PFSK-1 (cell line): ENCODE measurements at regions not wholly inside any gene's neighbourhood (a gene's known extent, or its start where the extent isn't known, plus 50 kb on each side); places are given as distances from the start of the nearest gene placed in this dataset.

Experiments used
- POLR2AphosphoS5 ChIP-seq: IDR thresholded peaks from 2 replicates; pipeline ENCODE4 v1.6.1; 2012; ENCODE audit warnings: low read depth, mild to moderate bottlenecking, control low read depth, low read length, moderate library complexity
- REST ChIP-seq, 2 experiments: IDR thresholded peaks; 2 replicates each; pipeline versions ENCODE4 v1.6.1 to v1.8.0; 2011 to 2012; ENCODE audit warnings: low read depth in 2 of 2, low read length in 2 of 2, control low read depth in 1 of 2, inconsistent platforms in 1 of 2, mild to moderate bottlenecking in 1 of 2, moderate library complexity in 1 of 2; ENCODE audit not compliant: insufficient read depth in 1 of 2

GRCh38 chr1:119308130-119308700 is 60.4 kb upstream of the HAO2 start:
- TF ChIP-seq REST (IDR thresholded peaks at IDR 0.05; ENCODE audit: insufficient read depth in 1 of 2, low read depth in 2 of 2, low read length in 2 of 2) (no peak), POLR2AphosphoS5 (no peak)
